ENCODE measurements at regions not wholly inside any gene's neighbourhood (a gene's known extent, or its start where the extent isn't known, plus 50 kb on each side); places are given as distances from the start of the nearest gene placed in this dataset.

- Histone ChIP-seq H3K9me3 (ENCODE audit: control insufficient read depth, insufficient read depth, low read depth, low read length) (no peaks in the 10 kb centered on the region), H3K27ac (ENCODE audit: extremely low read depth, low read depth, low read length) (no peak overlapping the region), H3K36me3 (ENCODE audit: control insufficient read depth in 2 of 2, insufficient read depth in 1 of 2, low read length in 2 of 2) (no peaks in the 10 kb centered on the region), H3K4me1 (ENCODE audit: control insufficient read depth, insufficient read depth, low read length) (no peaks in the 10 kb centered on the region), H3K4me3 (ENCODE audit: low read depth, low read length) (no peak overlapping the region)
- TF ChIP-seq ZNF341 (tag by site-specific recombination; IDR thresholded peaks at IDR 0.05; ENCODE audit: low read depth) (no peak), ZNF530 (tag by site-specific recombination; IDR thresholded peaks at IDR 0.05; ENCODE audit: low read depth) (no peak), ZNF335 (tag by site-specific recombination; conservative IDR thresholded peaks at IDR 0.05) (no peak), ELK4 (IDR thresholded peaks at IDR 0.05; ENCODE audit: borderline replicate concordance, low read depth, low read length) (no peak), ZNF645 (tag by site-specific recombination; IDR thresholded peaks at IDR 0.05) (no peak), ZNF354C (tag by site-specific recombination; IDR thresholded peaks at IDR 0.05; ENCODE audit: borderline replicate concordance, low read depth) (no peak), MYNN (tag by site-specific recombination; IDR thresholded peaks at IDR 0.05; ENCODE audit: borderline replicate concordance) (no peak), ZBTB1 (tag by site-specific recombination; IDR thresholded peaks at IDR 0.05) (no peak), ZNF138 (tag by site-specific recombination; IDR thresholded peaks at IDR 0.05; ENCODE audit: borderline replicate concordance) (no peak), REST (tag by site-specific recombination; IDR thresholded peaks at IDR 0.05) (no peak), ZBTB48 (tag by site-specific recombination; IDR thresholded peaks at IDR 0.05) (no peak), ZNF239 (tag by site-specific recombination; IDR thresholded peaks at IDR 0.05) (no peak), HOXD13 (CRISPR knock-in tag; IDR thresholded peaks at IDR 0.05; ENCODE audit: borderline replicate concordance) (no peak), ZNF747 (tag by site-specific recombination; IDR thresholded peaks at IDR 0.05) (no peak), ZSCAN4 (tag by site-specific recombination; IDR thresholded peaks at IDR 0.05) (no peak), ZNF514 (tag by site-specific recombination; IDR thresholded peaks at IDR 0.05) (no peak), ZNF23 (tag by site-specific recombination; IDR thresholded peaks at IDR 0.05; ENCODE audit: borderline replicate concordance) (no peak), ZBTB6 (tag by site-specific recombination; IDR thresholded peaks at IDR 0.05) (no peak)
- ChIA-PET POLR2A (no interaction called here), CTCF (no interaction called here)
Observed at GRCh38 chr2:122378521-122378920, 623.1 kb downstream of the TSN start.
